H1 (cell line): ENCODE measurements at regions not wholly inside any gene's neighbourhood (a gene's known extent, or its start where the extent isn't known, plus 50 kb on each side); places are given as distances from the start of the nearest gene placed in this dataset.

Source experiments
- CREB1 ChIP-seq: IDR thresholded peaks from 2 replicates; pipeline ENCODE4 v1.6.1; 2012; ENCODE audit warnings: inconsistent platforms
- GTF2F1 ChIP-seq: IDR thresholded peaks from 2 replicates; pipeline ENCODE4 v1.6.1; 2012; ENCODE audit warnings: low read depth, low read length, improper control_type of control experiment, borderline replicate concordance
- MAFK ChIP-seq: IDR thresholded peaks from 2 replicates; pipeline ENCODE4 v1.6.1; 2012; ENCODE audit warnings: low read depth, mild to moderate bottlenecking, improper control_type of control experiment, low read length
- NRF1 ChIP-seq: IDR thresholded peaks from 2 replicates; pipeline ENCODE4 v1.6.1; 2011; ENCODE audit warnings: mild to moderate bottlenecking, low read depth, low read length, improper control_type of control experiment
- POLR2AphosphoS5 ChIP-seq: IDR thresholded peaks from 2 replicates; pipeline ENCODE4 v1.6.1; 2011; ENCODE audit warnings: low read depth, low read length
- RNF2 ChIP-seq: fragments of 200-900, 300-1000 bp; sonication (generic); IDR thresholded peaks from 2 replicates; pipeline ENCODE4 v1.7.1; 2016; ENCODE audit warnings: borderline replicate concordance, low read depth, mild to moderate bottlenecking, antibody characterized with exemption, low read length; ENCODE audit not compliant: poor library complexity, severe bottlenecking; ENCODE audit errors: missing control alignments
- SP1 ChIP-seq: IDR thresholded peaks from 2 replicates; pipeline ENCODE4 v1.6.1; 2011; ENCODE audit warnings: low read depth, low read length
- TAF1 ChIP-seq: IDR thresholded peaks from 2 replicates; pipeline ENCODE4 v1.6.1; 2011; ENCODE audit warnings: mild to moderate bottlenecking, low read depth, low read length
- TAF7 ChIP-seq: optimal IDR thresholded peaks from 2 replicates; pipeline ENCODE3; 2011; ENCODE audit warnings: low read depth, mild to moderate bottlenecking, inconsistent platforms, low read length, moderate library complexity, borderline replicate concordance
- TF ChIP-seq, protein P1 (sequence below): fragments of 300-600 bp; sonication (generic); IDR thresholded peaks from 2 replicates; pipeline ENCODE4 v1.7.1; 2012; ENCODE audit warnings: low read length, moderate library complexity, mild to moderate bottlenecking, inconsistent platforms; ENCODE audit not compliant: insufficient replicate concordance

DNA sequence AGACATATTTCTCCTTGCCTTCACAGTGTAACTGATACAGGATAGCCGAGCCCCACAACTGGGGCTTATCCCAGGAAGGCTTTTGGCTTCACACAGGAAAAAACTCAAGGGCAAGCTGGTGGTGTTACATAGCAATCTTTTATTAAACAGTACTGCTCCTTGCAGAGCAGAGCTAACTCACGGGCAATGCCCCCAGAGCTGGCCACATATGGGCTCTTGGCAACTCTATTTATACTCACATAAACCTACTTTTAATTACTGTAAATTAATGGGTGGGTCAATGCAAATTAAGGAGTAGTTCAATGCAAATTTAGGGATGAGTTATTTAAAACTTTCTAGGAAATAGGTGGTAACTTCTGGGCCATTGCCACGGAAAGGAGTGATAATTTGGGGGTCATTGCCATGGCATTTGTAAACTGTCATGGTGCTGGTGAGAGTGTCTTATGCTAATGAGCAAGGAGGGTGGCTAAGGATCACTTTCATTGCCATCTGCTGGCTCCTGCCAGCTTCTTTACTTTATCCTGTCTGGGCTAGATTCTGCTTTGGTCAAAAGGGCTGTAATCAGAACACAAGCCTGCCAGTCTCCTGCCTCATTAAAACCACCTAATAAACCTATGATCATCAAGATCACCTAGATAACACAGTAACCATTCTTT, 288.8 kb downstream of the CENPC start (continued):
- TF ChIP-seq, protein P1, sequence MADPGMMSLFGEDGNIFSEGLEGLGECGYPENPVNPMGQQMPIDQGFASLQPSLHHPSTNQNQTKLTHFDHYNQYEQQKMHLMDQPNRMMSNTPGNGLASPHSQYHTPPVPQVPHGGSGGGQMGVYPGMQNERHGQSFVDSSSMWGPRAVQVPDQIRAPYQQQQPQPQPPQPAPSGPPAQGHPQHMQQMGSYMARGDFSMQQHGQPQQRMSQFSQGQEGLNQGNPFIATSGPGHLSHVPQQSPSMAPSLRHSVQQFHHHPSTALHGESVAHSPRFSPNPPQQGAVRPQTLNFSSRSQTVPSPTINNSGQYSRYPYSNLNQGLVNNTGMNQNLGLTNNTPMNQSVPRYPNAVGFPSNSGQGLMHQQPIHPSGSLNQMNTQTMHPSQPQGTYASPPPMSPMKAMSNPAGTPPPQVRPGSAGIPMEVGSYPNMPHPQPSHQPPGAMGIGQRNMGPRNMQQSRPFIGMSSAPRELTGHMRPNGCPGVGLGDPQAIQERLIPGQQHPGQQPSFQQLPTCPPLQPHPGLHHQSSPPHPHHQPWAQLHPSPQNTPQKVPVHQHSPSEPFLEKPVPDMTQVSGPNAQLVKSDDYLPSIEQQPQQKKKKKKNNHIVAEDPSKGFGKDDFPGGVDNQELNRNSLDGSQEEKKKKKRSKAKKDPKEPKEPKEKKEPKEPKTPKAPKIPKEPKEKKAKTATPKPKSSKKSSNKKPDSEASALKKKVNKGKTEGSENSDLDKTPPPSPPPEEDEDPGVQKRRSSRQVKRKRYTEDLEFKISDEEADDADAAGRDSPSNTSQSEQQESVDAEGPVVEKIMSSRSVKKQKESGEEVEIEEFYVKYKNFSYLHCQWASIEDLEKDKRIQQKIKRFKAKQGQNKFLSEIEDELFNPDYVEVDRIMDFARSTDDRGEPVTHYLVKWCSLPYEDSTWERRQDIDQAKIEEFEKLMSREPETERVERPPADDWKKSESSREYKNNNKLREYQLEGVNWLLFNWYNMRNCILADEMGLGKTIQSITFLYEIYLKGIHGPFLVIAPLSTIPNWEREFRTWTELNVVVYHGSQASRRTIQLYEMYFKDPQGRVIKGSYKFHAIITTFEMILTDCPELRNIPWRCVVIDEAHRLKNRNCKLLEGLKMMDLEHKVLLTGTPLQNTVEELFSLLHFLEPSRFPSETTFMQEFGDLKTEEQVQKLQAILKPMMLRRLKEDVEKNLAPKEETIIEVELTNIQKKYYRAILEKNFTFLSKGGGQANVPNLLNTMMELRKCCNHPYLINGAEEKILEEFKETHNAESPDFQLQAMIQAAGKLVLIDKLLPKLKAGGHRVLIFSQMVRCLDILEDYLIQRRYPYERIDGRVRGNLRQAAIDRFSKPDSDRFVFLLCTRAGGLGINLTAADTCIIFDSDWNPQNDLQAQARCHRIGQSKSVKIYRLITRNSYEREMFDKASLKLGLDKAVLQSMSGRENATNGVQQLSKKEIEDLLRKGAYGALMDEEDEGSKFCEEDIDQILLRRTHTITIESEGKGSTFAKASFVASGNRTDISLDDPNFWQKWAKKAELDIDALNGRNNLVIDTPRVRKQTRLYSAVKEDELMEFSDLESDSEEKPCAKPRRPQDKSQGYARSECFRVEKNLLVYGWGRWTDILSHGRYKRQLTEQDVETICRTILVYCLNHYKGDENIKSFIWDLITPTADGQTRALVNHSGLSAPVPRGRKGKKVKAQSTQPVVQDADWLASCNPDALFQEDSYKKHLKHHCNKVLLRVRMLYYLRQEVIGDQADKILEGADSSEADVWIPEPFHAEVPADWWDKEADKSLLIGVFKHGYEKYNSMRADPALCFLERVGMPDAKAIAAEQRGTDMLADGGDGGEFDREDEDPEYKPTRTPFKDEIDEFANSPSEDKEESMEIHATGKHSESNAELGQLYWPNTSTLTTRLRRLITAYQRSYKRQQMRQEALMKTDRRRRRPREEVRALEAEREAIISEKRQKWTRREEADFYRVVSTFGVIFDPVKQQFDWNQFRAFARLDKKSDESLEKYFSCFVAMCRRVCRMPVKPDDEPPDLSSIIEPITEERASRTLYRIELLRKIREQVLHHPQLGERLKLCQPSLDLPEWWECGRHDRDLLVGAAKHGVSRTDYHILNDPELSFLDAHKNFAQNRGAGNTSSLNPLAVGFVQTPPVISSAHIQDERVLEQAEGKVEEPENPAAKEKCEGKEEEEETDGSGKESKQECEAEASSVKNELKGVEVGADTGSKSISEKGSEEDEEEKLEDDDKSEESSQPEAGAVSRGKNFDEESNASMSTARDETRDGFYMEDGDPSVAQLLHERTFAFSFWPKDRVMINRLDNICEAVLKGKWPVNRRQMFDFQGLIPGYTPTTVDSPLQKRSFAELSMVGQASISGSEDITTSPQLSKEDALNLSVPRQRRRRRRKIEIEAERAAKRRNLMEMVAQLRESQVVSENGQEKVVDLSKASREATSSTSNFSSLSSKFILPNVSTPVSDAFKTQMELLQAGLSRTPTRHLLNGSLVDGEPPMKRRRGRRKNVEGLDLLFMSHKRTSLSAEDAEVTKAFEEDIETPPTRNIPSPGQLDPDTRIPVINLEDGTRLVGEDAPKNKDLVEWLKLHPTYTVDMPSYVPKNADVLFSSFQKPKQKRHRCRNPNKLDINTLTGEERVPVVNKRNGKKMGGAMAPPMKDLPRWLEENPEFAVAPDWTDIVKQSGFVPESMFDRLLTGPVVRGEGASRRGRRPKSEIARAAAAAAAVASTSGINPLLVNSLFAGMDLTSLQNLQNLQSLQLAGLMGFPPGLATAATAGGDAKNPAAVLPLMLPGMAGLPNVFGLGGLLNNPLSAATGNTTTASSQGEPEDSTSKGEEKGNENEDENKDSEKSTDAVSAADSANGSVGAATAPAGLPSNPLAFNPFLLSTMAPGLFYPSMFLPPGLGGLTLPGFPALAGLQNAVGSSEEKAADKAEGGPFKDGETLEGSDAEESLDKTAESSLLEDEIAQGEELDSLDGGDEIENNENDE, result no peak
- TF ChIP-seq NRF1, result no peak
- TF ChIP-seq SP1, result no peak
- no peak for TF ChIP-seq TAF7
- TF ChIP-seq MAFK, result no peak
- TF ChIP-seq CREB1, result no peak
- no peak for TF ChIP-seq TAF1
- TF ChIP-seq POLR2AphosphoS5, result no peak
- TF ChIP-seq GTF2F1, result no peak
- TF ChIP-seq RNF2, result no peak
